NCI-H510A (cell line): ENCODE measurements at regions not wholly inside any gene's neighbourhood (a gene's known extent, or its start where the extent isn't known, plus 50 kb on each side); places are given as distances from the start of the nearest gene placed in this dataset.
"Not testable (repeated sequence)": the region's sequence is repeated elsewhere in the genome, so short reads cannot be mapped to it uniquely, and the experiment has no call there.

Experiments used
- DNase-seq: peaks from one replicate; lab custom pipeline; 2025; lab: John Stamatoyannopoulos, UW

DNA sequence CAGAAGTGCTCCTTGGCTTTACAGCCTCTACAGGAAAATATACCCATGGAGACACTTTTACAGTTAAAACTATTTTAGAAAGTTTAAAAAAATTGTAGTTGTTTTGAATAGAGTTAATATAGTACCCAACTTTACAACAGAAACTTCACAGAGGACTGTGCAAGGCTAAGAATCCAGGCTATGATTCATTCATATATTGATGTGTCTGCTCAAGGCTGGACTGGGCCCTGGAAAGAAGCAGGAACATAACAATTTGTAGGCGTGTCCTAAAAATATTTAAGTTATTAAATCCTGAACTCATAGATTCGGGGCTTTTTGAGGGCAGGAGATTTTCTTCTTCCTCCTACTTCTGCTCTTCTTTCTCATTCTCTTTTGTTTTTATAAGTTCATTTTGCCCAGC, 291.5 kb upstream of the CCDC179 start:
- DNase-seq, result no peak

DNA sequence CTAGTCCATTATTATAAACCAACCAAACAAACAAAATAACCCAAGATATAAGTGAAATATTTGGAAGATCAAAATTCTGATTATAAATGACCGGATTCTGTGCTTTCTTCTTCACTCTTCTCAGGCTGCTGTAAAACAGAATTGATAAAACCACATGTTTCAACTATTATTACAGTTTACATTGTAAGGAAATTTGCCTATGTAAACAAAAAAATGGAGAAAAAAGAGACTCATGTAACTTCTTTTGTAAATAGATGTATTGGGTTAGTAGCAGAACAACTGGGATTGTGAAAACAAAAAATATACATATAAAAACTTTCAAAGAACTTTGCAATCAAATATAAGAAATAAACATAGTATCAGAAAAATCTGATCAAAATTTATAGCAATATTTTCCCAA, 295.2 kb upstream of the CCDC179 start:
- no peak for DNase-seq

DNA sequence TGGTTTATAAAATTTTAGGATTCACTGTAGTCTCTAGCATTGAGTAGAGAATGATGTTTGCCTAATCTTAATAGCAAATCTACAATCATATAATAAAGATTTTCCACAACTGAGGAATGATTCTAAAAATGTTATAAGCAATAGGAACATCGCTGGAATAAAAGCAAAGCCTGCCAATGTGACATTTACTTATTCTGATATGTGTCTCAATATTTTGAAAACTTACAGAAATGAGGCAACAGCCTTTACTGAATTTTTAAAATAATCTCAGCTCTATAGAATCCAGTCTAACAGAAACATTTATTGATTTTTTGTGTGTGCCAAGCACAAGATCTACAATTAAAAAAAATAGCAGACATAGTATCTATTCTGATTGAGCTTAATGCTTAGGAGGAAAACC, 303.7 kb upstream of the CCDC179 start:
- DNase-seq, result no peak

DNA sequence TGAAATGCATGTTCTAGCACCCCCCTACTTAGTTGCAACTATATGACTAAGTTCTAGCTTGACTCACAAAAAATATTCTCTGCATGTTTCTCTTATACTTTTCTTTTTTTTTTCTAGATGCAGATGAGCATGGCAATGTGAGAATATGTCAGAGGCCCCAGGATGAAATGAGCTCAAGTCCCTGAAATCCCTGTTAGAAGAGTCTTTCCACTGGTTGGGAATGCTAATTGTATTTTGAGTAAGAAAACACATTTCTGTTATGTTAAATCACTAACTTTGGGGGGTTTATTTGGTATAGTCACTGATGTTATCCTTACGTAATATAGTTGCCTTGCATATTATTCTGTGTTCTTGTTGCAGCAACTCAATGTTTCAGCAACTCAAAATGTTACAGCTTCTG, 306.1 kb upstream of the CCDC179 start:
- no peak for DNase-seq

DNA sequence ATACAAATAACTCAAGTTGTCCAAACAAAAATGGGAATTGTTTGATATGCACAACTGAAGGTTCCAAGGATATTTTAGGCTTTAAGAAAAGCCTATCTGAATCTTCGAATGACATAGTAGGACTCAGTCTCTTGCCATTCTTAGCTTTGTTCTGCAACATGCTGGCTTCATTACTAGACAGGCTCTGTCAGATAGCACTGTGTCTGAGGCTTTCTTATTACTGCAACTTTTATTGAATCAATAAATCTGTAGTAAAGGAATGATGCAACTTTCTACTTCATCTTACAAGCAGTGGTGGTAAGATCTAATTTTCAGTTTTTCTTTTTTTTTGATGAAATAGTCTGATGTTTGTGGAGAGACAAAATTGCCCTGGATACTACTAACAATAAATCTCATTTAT, 319.3 kb upstream of the CCDC179 start:
- no peak for DNase-seq

DNA sequence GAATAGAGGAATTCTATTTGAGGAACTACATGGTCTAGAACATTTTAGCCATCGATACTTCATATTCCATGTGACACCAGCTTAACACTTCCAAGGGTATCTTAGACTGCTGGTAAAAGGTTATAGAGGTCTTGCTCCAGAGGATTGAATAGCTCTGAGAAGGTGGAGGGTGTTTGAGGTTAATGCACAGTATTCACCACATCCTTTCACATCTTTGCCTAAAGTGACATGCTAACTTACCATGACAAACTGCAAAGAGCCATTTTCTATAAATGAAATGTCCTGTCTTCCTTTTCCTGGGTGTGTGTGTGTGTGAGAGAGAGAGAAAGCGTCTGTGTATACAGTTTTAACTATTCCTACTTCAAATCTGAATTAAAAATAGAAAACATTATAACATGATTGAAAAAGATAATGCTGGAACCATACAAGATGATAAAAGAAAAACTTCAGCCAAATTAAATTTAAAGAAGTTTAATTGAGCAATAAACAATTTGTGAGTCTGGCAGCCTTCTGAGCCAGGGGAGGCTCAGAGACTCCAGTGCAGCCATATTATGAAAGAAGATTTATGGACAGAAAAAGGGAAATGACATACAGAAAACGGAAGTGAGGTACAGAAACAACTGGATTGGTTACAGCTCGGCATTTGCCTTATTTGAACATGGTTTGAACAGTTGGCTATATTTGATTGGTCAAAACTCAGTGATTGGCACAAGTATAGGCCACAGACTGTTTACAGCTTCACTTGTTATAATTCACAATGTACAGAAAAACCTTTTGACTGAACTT, 320.9 kb upstream of the CCDC179 start:
- DNase-seq, result no peak

DNA sequence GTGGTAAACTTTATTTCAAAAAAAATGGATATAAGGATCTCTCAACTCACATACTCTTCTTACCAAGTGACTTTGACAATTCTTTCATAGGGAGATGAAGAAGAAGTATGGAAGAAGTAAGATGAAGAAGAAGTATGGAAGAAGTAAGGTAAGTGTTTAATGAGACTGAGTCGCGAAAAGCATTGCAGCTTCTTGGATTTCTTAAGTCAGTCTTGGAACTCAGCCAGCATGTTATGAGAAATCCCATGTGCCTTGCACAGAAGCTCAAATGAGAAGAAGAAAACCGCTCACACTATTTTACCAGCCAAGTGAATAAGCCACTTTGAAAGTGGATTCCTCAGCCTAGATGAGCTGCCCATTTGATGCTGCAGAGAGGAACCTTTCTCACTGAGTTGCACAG, 332.0 kb upstream of the CCDC179 start:
- DNase-seq, result no peak

DNA sequence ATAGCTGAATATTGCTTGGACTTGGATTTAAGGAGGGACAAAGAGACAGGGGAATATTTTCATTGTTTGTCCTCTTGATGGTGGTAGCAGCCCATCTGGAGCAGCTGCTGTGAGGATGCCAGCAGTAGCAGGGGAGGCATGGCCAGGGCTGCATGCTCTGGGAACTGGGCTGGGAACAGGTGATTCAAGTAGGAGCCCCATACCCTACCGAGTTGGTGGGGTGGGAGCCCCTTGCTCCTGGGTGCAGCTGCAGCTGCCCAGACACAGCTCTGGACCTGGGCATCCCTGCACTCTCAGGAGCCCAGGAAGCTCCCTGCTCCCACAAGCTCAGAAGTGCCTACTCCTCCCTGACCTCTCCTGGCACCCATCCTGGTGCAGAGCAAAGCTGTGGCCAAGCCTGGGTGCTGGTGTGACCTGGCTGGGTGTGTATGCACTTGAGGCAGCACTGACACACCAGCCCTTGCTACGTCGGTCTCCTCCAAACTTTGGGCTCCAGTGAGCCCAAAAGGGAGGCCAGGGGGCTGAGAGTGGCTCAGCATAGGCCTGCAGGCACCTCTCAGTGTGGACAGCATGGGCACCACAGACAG, 341.8 kb upstream of the CCDC179 start:
- no peak for DNase-seq

DNA sequence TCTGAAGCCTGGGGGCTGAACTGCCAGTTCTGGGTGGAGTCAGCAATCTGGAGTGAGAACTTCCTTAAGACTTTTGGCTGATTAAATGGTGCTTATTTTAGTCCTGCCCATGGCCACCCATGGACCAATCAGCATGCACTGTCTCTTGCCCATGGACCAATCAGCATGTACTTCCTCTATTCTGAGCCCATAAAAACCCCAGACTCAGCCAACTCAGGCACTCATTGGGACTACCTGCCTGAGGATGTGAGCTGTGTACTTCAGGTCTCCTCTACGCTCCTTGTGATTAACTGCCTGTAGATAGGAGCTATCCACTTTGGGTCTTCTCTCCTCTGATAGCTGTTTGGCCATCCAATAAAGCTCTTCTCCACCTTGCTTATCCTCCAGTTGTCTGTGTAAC, 342.3 kb upstream of the CCDC179 start:
- no peak for DNase-seq

DNA sequence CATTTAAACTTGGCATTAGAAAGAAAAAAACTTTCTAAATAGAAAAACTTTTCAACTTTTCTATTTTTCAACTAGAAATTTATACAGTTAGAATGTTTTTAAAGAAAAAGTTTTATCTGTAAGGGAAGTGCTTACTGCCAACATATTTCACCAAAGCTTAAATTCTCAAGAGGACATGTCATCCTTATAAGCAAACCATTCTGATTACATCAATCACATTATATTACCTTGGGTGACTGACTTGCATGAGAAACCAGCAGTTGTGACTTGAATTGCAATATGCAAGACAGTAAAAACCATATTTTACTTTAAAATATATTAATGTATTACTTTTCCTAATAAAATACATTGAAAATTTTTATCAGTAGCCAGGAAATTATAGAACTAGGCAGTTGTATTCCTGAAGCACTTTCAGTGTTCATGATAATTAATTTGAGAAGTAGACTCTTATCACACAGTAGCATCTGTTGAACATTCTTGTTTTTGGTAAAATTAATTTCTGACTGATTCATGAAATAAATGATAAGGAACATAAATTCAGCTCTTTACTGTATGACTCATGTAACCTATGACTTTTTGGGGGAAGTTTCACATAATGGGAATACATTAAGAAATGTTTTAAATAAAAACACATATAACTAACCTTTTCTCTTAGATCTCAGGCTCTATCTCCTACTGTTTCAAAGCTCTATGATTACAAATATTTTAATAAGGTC, 345.0 kb upstream of the CCDC179 start:
- DNase-seq, result no peak

DNA sequence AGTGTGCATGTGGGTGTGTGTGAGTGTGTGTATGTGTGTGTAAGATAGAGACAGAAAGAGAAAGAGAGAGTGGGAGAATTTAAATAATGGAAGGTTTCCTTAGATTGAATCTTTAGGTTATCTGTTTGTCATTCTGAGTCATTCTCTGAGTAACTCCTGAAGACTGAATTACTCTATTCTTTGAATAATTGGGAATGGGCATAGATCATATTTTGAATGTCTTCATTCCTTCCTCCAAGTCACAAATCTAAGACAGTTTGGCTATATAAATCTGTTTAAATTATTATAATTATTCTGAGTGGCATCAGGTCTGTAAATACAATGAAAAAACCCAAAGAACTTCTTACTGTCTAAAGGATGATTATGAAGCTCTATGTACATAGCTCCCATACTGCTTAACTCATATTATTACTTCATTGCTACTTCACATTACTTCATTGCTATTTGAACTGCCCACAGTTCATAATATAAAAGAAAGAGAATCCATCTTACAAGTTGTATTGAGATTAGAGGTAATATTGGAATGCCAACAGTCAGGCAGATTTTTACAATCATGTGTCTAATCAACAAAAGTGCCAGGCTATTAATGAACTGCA, 346.6 kb upstream of the CCDC179 start:
- no peak for DNase-seq

DNA sequence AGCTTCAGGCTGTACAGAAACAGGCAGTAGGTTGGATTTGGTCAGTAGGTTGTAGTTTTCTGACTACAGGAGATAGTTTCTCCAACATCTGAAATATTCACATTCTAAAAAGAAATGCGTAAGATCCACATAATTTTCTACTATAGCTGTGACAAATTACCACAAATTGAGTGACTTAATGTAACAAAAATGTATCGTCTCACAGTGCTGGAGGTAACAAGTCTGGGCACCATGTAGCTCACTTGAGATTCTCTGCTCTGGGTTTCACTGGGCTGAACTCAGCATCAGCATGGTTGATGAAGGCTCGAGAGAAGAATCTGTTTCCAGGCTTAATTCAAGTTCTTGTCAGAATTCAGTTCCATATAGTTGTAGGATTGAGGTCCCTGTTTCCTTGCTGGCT, 350.9 kb upstream of the CCDC179 start:
- no peak for DNase-seq

DNA sequence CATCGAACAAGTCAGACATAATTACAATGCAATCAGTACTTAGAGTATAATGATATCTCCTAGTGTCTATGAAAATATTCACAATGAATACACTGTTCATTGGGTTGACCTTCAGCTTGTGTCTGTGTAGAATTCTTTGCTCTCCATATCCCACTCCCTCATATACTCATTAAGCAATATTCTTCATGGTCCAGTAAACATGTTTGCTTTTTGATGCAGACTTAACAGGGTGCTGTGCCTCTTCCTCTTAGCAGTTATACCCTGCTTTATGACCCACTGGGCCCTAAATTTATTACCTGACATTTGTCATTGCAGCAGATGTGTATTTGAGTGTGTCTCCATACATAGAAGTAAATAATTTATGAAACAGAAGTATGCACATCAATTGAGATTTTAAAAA, 352.5 kb upstream of the CCDC179 start:
- DNase-seq, result peak; percentile 4

DNA sequence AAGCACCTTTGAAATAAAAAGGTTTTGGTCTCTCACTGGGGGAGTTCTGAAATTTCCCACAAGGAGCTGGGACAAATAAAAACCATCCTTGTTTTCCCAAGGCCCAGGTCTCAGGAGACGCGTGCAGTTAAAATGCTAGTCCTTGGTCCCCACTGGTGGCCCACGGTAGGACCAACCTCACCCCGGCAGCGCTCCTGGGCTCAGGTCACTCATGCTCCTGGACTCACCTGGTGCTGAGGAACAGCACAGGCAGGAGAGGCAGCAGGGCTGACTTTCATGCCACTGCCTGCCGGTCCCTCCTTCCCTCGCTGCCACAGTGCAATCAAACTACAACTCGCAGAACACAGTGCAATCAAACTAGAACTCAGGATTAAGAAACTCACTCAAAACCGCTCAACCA, 356.8 kb upstream of the CCDC179 start:
- DNase-seq, result no peak

DNA sequence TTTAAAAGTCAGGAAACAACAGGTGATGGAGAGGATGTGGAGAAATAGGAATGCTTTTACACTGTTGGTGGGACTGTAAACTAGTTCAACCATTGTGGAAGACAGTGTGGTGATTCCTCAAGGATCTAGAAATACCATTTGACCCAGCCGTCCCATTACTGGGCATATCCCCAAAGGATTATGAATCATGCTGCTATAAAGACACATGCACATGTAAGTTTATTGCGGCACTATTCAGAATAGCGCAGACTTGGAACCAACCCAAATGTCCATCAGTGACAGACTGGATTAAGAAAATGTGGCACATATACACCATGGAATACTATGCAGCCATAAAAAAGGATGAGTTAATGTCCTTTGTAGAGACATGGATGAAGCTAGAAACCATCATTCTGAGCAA, 359.8 kb upstream of the CCDC179 start:
- not testable (repeated sequence) for DNase-seq

DNA sequence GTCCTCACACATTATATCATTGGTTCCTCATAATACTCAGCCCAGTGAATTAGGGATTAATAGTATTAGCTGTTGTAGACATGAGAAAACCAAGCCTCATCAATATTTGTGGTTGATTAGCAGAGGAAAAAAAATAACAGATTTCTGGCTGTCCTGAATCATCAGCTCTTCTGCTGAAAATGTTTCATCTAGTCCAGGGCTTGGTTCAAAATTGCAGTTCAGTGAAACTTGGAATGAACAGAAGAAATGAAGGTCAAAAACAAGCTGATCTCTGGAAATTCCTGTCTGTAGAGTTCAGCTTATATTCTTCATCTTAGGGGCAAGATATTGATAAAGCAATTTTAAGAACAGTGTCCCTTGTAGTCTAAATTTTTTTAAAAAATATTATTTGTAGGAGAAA, 361.1 kb upstream of the CCDC179 start:
- no peak for DNase-seq

DNA sequence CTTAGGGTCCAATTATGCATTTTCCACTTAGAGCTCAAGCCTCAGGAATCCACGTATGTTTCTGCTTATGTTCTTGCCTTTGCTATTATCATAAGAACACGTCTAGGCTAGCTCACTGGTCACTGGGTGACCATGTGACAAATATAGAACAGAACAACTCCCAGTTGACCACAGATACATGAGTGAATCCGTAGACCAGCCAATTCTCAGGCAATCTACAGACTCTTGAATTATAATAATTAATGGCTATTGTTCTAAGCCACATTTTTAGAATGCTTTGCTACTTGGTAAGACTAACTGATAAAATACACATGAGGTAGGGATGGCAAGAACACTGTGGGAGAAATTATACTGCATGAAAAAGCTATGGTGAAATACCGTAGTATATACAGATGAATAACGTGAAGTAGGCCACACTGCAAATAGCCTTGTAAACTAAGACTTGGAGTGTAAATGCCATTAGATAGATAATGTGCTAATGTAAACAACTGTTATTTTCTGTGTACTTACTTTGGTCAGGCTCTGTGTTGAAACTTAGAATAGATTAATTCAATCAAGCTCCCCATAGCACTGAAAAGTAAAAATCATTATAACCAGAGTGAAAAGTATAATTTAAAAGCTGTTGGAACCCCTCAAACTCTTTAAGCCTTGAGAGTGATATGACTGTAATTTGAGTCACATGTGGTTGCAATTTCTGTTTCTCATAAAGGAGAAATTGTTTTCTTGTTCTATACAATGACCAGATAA, 366.2 kb upstream of the CCDC179 start:
- no peak for DNase-seq

DNA sequence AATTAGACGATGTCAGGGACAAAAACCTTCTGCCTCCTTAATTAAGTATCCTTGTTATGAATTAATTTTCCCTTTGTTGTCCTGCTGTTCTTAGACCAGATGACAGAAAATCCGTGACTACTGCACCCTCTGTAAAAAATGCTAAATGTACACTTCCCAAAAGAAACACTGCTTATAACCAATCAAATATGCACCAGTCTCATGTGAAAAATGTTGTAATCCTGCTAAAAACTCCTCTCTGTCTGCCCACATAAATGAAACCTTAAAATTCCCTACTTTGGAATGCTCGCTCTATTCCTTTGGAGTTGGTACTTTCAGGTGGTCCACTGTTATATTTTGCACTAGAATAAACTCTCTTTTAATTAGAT, 366.8 kb upstream of the CCDC179 start:
- DNase-seq, result no peak

DNA sequence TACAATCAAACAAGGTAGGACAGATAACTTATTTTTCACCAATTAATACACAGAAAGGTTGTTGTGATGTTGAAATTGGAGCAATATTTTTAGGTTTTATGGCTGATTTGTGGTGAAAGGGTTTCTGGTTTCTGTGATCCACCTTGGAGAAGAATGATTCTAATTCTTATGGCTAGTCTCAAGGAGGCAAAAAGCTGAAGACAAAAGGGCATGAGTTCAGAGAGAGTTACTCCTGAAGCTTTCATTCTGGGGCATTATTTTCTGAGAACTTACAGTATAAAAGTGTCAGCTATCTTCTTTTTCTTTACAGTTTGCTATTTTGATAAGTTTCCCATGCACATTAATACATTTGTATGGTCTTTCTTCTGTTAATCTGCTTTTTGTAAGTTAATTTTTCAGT, 372.4 kb upstream of the CCDC179 start:
- no peak for DNase-seq

DNA sequence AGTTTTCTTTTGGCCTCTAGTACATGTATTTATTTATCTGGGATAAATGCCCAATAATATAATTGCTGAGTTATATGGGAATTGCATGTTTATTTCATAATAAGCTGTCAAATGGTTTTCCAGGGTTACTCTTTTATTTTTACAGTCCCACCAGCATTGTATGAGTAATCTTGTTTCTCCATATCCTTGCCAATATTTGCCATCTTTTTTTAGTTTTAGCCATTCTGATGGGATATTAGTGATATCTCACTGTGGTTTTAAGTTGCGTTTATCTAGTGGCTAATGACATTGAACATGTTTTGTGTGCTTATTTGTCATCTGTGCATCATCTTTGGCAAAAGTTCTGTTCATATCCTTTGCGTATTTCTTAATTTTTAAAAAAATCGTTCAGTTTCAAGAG, 372.8 kb upstream of the CCDC179 start:
- DNase-seq, result no peak

DNA sequence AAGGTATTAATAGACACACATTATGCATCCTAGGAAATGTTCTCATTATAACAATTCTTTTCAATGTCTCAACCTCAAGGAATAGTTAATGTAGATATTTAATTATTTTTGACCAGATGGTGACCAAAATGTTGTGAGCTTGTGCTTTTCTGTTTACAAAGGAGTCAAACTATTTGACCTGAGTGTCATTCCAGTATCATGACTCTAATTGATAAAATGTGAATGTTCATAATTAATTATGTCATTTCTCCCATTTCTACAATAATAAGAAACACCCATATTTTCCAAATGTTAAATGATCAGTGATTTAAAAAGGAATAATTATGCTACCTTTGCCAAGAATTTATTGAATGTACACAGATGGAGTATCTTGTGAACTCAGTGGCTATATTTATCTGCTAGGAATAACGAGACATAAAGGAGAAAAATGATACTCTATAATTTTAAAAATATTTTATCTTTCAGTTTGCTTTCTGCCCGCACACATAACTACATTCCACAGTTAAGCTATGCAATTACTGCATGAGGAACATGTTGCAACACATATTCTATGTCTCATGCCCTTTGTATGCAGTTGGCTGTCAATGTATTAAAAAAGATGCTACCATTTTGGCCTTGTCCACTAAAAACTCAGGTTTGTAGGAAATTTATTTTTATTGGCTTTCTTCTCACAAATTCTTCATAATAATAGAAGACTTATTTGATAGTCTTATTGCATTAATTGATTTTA, 376.7 kb upstream of the CCDC179 start:
- no peak for DNase-seq

DNA sequence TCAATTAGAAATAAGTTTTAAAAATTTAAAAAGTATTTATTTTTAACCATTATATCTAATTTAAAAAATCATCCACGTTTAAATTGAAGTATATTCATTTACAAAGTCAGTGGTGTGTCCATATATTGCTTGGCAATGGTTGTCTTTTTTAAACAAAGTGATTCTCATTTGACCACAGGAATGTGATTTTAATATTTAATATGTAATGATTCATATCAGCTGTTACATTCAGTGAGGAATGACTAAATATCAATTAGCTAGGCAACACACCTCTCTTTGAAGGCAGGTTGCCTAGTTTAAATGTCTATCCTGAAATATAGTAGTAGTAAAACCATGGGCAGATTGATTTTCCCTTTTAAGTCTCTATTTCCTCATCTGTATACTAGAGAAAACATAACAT, 392.2 kb upstream of the CCDC179 start:
- no peak for DNase-seq
